ENCODE measurements at regions not wholly inside any gene's neighbourhood (a gene's known extent, or its start where the extent isn't known, plus 50 kb on each side); places are given as distances from the start of the nearest gene placed in this dataset.
"Not testable (repeated sequence)": the region's sequence is repeated elsewhere in the genome, so short reads cannot be mapped to it uniquely, and the experiment has no call there.

GRCh38 chr12:34264110-34264509 lies 241.8 kb downstream of the ALG10 start:
- Histone ChIP-seq H3K56ac (ENCODE audit: insufficient read length, low read depth, low read length) (no peak overlapping the region), H2BK12ac (ENCODE audit: insufficient read length, low read depth, low read length) (no peak overlapping the region), H3K4me1 (ENCODE audit: insufficient read depth, low read length) (no peaks in the 10 kb centered on the region), H3K9me3 (ENCODE audit: control insufficient read depth, low read depth, low read length) (peaks cover 46% of the 10 kb centered on the region), H3K27me3 (ENCODE audit: insufficient read depth, low read length) (no peaks in the 10 kb centered on the region), H4K91ac (ENCODE audit: insufficient read length, low read depth, low read length) (no peak overlapping the region), H3T11ph (ENCODE audit: low read length) (no peak overlapping the region), H4K20me1 (ENCODE audit: control insufficient read depth, insufficient read depth, insufficient read length) (no peaks in the 10 kb centered on the region), H3K79me2 (ENCODE audit: insufficient read depth, low read length) (no peaks in the 10 kb centered on the region), H4K5ac (ENCODE audit: insufficient read length, low read depth, low read length) (no peak overlapping the region), H3K23me2 (ENCODE audit: insufficient read length, low read depth, low read length, poor library complexity, severe bottlenecking) (no peaks in the 10 kb centered on the region), H3K23ac (ENCODE audit: insufficient read length, low read depth, low read length) (no peak overlapping the region), H3K79me1 (ENCODE audit: insufficient read depth, low read depth, low read length, poor library complexity, severe bottlenecking) (no peaks in the 10 kb centered on the region), H4K8ac (replicated peaks; ENCODE audit: insufficient read length, low read depth, low read length) (no peak overlapping the region), H2AK5ac (ENCODE audit: insufficient read length, low read length) (no peak overlapping the region), H3K4me2 (ENCODE audit: insufficient read depth, insufficient read length, low read length) (no peak overlapping the region), H3K18ac (ENCODE audit: insufficient read length, low read depth, low read length) (no peak overlapping the region), H2AFZ (ENCODE audit: low read length) (no peak overlapping the region), H3K14ac (ENCODE audit: insufficient read depth, low read length) (no peak overlapping the region), H3K9ac (ENCODE audit: extremely low read depth, insufficient read length, low read length) (no peak overlapping the region), H2BK15ac (ENCODE audit: low read depth, low read length) (no peak overlapping the region), H3K4ac (ENCODE audit: low read depth, low read length) (no peak overlapping the region), H2BK5ac (ENCODE audit: insufficient read length, low read length) (no peak overlapping the region), H2BK120ac (ENCODE audit: low read depth, low read length, poor library complexity, severe bottlenecking) (no peak overlapping the region), H3K27ac (ENCODE audit: insufficient read length, low read depth, low read length) (no peak overlapping the region), H2BK20ac (ENCODE audit: low read depth, low read length, poor library complexity, severe bottlenecking) (no peak overlapping the region)
- WGBS (ENCODE audit: extremely low coverage, insufficient read length, low lambda C conversion rate): no CpG with 5 or more reads among the region's 14 CpGs
- H3K27me3 Mint-ChIP-seq (ENCODE audit: low read depth): no peaks in the 10 kb centered on the region; the same call in none of the 2 replicates
- H3K36me3 Mint-ChIP-seq (ENCODE audit: insufficient read depth in 1 of 3, low read depth in 3 of 3): peaks cover 32 to 41% (median 39%) of the 10 kb centered on the region in 3 experiments
- TF ChIP-seq CTCF (conservative IDR thresholded peaks at IDR 0.05): no peak
- peaks cover 0 to 36% of the 10 kb centered on the region in 2 experiments; a peak in 4 of 5 replicates for H3K9me3 Mint-ChIP-seq
- H3K4me3 Mint-ChIP-seq: no peak overlapping the region
- no peak overlapping the region for H3K27ac Mint-ChIP-seq
- DNase-seq: no peak
- no peaks in the 10 kb centered on the region for H3K4me1 Mint-ChIP-seq

GRCh38 chr12:34273703-34274102 lies 251.4 kb downstream of the ALG10 start:
- not testable (repeated sequence) for H3K4me1 ChIP-seq (ENCODE audit: insufficient read depth, low read length); H3K18ac ChIP-seq (ENCODE audit: insufficient read length, low read depth, low read length); H3K79me2 ChIP-seq (ENCODE audit: insufficient read depth, low read length); H2BK120ac ChIP-seq (ENCODE audit: low read depth, low read length, poor library complexity, severe bottlenecking); H3T11ph ChIP-seq (ENCODE audit: low read length); H3K4me3 Mint-ChIP-seq; H2BK5ac ChIP-seq (ENCODE audit: insufficient read length, low read length); DNase-seq; H3K23me2 ChIP-seq (ENCODE audit: insufficient read length, low read depth, low read length, poor library complexity, severe bottlenecking); H3K9ac ChIP-seq (ENCODE audit: extremely low read depth, insufficient read length, low read length); H3K9me3 Mint-ChIP-seq; H2BK12ac ChIP-seq (ENCODE audit: insufficient read length, low read depth, low read length); H3K4me1 Mint-ChIP-seq; H4K20me1 ChIP-seq (ENCODE audit: control insufficient read depth, insufficient read depth, insufficient read length); H3K79me1 ChIP-seq (ENCODE audit: insufficient read depth, low read depth, low read length, poor library complexity, severe bottlenecking); H2AFZ ChIP-seq (ENCODE audit: low read length); H3K14ac ChIP-seq (ENCODE audit: insufficient read depth, low read length); H3K27me3 ChIP-seq (ENCODE audit: insufficient read depth, low read length); H3K23ac ChIP-seq (ENCODE audit: insufficient read length, low read depth, low read length); H3K27me3 Mint-ChIP-seq (ENCODE audit: low read depth); H2AK5ac ChIP-seq (ENCODE audit: insufficient read length, low read length); H3K4me2 ChIP-seq (ENCODE audit: insufficient read depth, insufficient read length, low read length); H4K8ac ChIP-seq (replicated peaks; ENCODE audit: insufficient read length, low read depth, low read length); H2BK15ac ChIP-seq (ENCODE audit: low read depth, low read length); H4K5ac ChIP-seq (ENCODE audit: insufficient read length, low read depth, low read length); H4K91ac ChIP-seq (ENCODE audit: insufficient read length, low read depth, low read length); H2BK20ac ChIP-seq (ENCODE audit: low read depth, low read length, poor library complexity, severe bottlenecking); H3K27ac ChIP-seq (ENCODE audit: insufficient read length, low read depth, low read length); H3K56ac ChIP-seq (ENCODE audit: insufficient read length, low read depth, low read length); H3K4ac ChIP-seq (ENCODE audit: low read depth, low read length)
- Mint-ChIP-seq H3K36me3 (ENCODE audit: insufficient read depth in 1 of 3, low read depth in 3 of 3) (peaks cover 4 to 30% (median 25%) of the 10 kb centered on the region in 3 experiments; a peak in 5 of 7 replicates), H3K27ac (peak overlapping the region in 1 of 3 experiments; percentile 89; a peak in 1 of 7 replicates)
- H3K9me3 ChIP-seq (ENCODE audit: control insufficient read depth, low read depth, low read length): peaks cover 47% of the 10 kb centered on the region
- WGBS (ENCODE audit: extremely low coverage, insufficient read length, low lambda C conversion rate): no CpG with 5 or more reads among the region's 4 CpGs

Measured in H9 (cell line).